HCT116 (cell line): ENCODE measurements at regions not wholly inside any gene's neighbourhood (a gene's known extent, or its start where the extent isn't known, plus 50 kb on each side); places are given as distances from the start of the nearest gene placed in this dataset.

Experiments
- EZH2 ChIP-seq: fragments of 200-600 bp; sonication (generic); IDR thresholded peaks from 2 replicates; pipeline ENCODE4 v1.6.1; 2017; ENCODE audit warnings: antibody characterized with exemption, mixed run types
- POLR2A ChIP-seq: IDR thresholded peaks from 2 replicates; pipeline ENCODE4 v1.7.0; 2011; ENCODE audit warnings: borderline replicate concordance; ENCODE audit not compliant: insufficient read depth, insufficient read length; ENCODE audit errors: extremely low read depth
- POLR2AphosphoS5 ChIP-seq: IDR thresholded peaks from 2 replicates; pipeline ENCODE4 v1.6.1; 2011; ENCODE audit warnings: mild to moderate bottlenecking, low read depth, low read length, moderate library complexity
- TF ChIP-seq, protein P1 (sequence below), 3 experiments: fragments of 200-600 bp in 1 of 3; sonication (generic) in 1 of 3; IDR thresholded peaks in 2 of 3; conservative IDR thresholded peaks in 1 of 3; 2 replicates each; pipeline ENCODE4 v1.5.1; 2012 to 2017; ENCODE audit warnings: low read depth in 2 of 3, low read length in 2 of 3, antibody characterized with exemption in 1 of 3, borderline replicate concordance in 1 of 3, control low read depth in 1 of 3, mild to moderate bottlenecking in 1 of 3, mixed read lengths in 1 of 3, mixed run types in 1 of 3, moderate library complexity in 1 of 3; ENCODE audit not compliant: insufficient read depth in 1 of 3

DNA sequence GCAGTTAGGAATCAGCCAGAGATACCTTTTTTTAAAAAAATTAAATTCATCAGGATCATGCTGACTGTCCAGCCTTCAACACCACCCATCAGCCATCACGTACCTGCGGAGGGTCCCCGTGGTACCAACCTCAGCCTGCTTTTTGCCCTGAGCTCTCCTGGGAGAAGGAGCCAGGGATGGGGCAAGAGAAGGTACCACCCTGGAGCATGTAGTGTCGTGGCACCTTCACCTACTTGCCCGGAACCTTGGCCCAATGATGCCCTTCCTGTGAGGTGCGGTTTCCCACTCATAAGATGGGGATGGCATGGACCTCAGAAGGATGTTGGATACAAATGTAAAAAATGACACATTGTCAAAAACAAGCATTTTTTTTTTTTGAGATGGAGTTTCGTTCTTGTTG is 88.4 kb upstream of the C1orf174 start:
- TF ChIP-seq POLR2AphosphoS5, result no peak
- TF ChIP-seq POLR2A, result no peak
- TF ChIP-seq, protein P1, sequence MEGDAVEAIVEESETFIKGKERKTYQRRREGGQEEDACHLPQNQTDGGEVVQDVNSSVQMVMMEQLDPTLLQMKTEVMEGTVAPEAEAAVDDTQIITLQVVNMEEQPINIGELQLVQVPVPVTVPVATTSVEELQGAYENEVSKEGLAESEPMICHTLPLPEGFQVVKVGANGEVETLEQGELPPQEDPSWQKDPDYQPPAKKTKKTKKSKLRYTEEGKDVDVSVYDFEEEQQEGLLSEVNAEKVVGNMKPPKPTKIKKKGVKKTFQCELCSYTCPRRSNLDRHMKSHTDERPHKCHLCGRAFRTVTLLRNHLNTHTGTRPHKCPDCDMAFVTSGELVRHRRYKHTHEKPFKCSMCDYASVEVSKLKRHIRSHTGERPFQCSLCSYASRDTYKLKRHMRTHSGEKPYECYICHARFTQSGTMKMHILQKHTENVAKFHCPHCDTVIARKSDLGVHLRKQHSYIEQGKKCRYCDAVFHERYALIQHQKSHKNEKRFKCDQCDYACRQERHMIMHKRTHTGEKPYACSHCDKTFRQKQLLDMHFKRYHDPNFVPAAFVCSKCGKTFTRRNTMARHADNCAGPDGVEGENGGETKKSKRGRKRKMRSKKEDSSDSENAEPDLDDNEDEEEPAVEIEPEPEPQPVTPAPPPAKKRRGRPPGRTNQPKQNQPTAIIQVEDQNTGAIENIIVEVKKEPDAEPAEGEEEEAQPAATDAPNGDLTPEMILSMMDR (IDR thresholded peaks at IDR 0.05 in 2 of 3, conservative IDR thresholded peaks at IDR 0.05 in 1 of 3; ENCODE audit: borderline replicate concordance in 1 of 3, insufficient read depth in 1 of 3, low read depth in 2 of 3, low read length in 2 of 3), result no peak
- TF ChIP-seq EZH2, result no peak
